ENCODE measurements at regions not wholly inside any gene's neighbourhood (a gene's known extent, or its start where the extent isn't known, plus 50 kb on each side); places are given as distances from the start of the nearest gene placed in this dataset.

GRCh38 chr19:28169168-28169887 lies 1043.6 kb downstream of the UQCRFS1 start:
- H3K9me3 ChIP-seq (ENCODE audit: low read length): no peaks in the 10 kb centered on the region
- no peak overlapping the region for H2AFZ ChIP-seq (ENCODE audit: low read depth, low read length)
- H3K36me3 ChIP-seq (ENCODE audit: insufficient read depth, low read length): no peaks in the 10 kb centered on the region
- H3K4me1 ChIP-seq (ENCODE audit: insufficient read depth, low read length): no peaks in the 10 kb centered on the region
- no peak overlapping the region for H3K4me3 ChIP-seq (ENCODE audit: low read length)
- no peaks in the 10 kb centered on the region for H3K27me3 ChIP-seq (ENCODE audit: insufficient read depth, low read length)

DNA sequence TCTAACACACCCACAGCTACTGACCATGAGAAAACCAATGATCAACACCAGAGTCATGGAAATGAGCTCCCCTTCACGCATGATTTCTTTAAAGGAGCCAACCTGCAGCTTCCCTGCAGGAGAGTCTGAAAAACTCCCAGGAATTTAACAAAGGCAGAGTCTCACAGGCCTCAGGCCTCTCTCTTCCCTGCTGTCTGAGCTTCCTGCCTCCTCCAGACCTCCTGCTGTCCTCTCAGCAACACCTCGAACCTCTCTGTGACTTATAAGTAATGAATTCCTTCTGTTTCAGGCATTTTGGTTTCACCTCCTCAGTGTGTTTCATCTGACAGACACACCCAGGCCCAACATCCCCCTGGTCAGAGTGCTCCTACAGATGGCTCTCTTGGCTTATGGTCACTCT lies 1044.4 kb downstream of the UQCRFS1 start:
- Histone ChIP-seq H3K4me1 (ENCODE audit: insufficient read depth, low read length) (no peaks in the 10 kb centered on the region), H2AFZ (ENCODE audit: low read depth, low read length) (no peak overlapping the region), H3K27me3 (ENCODE audit: insufficient read depth, low read length) (no peaks in the 10 kb centered on the region), H3K9me3 (ENCODE audit: low read length) (no peaks in the 10 kb centered on the region), H3K4me3 (ENCODE audit: low read length) (no peak overlapping the region), H3K36me3 (ENCODE audit: insufficient read depth, low read length) (no peaks in the 10 kb centered on the region)

GRCh38 chr19:28166025-28166424 lies 1046.9 kb downstream of the UQCRFS1 start:
- Histone ChIP-seq H3K36me3 (ENCODE audit: insufficient read depth, low read length) (no peaks in the 10 kb centered on the region), H3K4me1 (ENCODE audit: insufficient read depth, low read length) (no peaks in the 10 kb centered on the region), H2AFZ (ENCODE audit: low read depth, low read length) (no peak overlapping the region), H3K9me3 (ENCODE audit: low read length) (no peaks in the 10 kb centered on the region), H3K4me3 (ENCODE audit: low read length) (no peak overlapping the region), H3K27me3 (ENCODE audit: insufficient read depth, low read length) (no peaks in the 10 kb centered on the region)

DNA sequence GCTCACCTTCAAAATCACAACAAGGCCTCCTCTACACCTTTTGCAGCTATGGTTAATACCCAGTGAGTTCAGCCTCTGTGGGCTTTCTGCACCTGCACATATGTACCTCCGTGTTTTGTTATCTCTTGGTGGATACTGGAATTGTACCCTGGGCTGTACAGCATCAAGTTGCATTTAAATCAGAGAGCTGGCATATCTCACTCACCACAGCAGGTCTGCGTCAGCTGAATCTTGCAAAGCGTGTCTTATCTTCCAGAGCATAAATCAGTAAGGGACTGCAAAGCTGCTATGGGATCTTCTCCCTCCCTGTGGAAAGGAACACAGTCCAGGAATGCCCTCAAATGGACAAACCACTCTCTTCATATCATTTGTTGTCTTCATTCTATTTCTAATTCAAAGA lies 1048.7 kb downstream of the UQCRFS1 start:
- H3K9me3 ChIP-seq (ENCODE audit: low read length): no peaks in the 10 kb centered on the region
- no peaks in the 10 kb centered on the region for H3K27me3 ChIP-seq (ENCODE audit: insufficient read depth, low read length)
- no peak overlapping the region for H2AFZ ChIP-seq (ENCODE audit: low read depth, low read length)
- no peaks in the 10 kb centered on the region for H3K36me3 ChIP-seq (ENCODE audit: insufficient read depth, low read length)
- H3K4me3 ChIP-seq (ENCODE audit: low read length): no peak overlapping the region
- no peaks in the 10 kb centered on the region for H3K4me1 ChIP-seq (ENCODE audit: insufficient read depth, low read length)

GRCh38 chr19:28159065-28159464 lies 1053.9 kb downstream of the UQCRFS1 start:
- Histone ChIP-seq H3K9me3 (ENCODE audit: low read length) (no peaks in the 10 kb centered on the region), H3K4me1 (ENCODE audit: insufficient read depth, low read length) (no peaks in the 10 kb centered on the region), H2AFZ (ENCODE audit: low read depth, low read length) (no peak overlapping the region), H3K27me3 (ENCODE audit: insufficient read depth, low read length) (no peaks in the 10 kb centered on the region), H3K4me3 (ENCODE audit: low read length) (no peak overlapping the region), H3K36me3 (ENCODE audit: insufficient read depth, low read length) (no peaks in the 10 kb centered on the region)

- Histone ChIP-seq H3K36me3 (ENCODE audit: insufficient read depth, low read length) (no peaks in the 10 kb centered on the region), H2AFZ (ENCODE audit: low read depth, low read length) (no peak overlapping the region), H3K9me3 (ENCODE audit: low read length) (no peaks in the 10 kb centered on the region), H3K4me3 (ENCODE audit: low read length) (no peak overlapping the region), H3K4me1 (ENCODE audit: insufficient read depth, low read length) (no peaks in the 10 kb centered on the region), H3K27me3 (ENCODE audit: insufficient read depth, low read length) (no peaks in the 10 kb centered on the region)
Observed at GRCh38 chr19:28155265-28155664, 1057.7 kb downstream of the UQCRFS1 start.

DNA sequence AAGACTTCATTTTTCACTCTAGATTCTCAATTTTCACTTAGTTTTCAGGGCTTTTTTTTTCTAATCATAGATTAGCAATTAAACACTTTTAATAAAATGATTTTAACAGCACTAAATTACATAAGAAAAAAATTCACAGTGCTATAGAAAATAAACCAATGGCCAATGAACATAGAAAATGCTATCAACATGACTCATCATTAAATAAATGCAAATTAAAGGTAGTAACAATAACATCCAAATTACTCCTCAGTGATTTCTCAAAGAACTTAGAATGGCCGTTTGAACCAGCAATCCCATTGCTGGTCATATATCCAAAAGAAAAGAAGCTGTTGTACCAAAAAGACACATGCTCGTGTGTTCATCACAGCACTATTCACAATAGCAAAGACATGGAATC lies 1058.9 kb downstream of the UQCRFS1 start:
- no peaks in the 10 kb centered on the region for H3K27me3 ChIP-seq (ENCODE audit: insufficient read depth, low read length)
- H2AFZ ChIP-seq (ENCODE audit: low read depth, low read length): no peak overlapping the region
- no peaks in the 10 kb centered on the region for H3K36me3 ChIP-seq (ENCODE audit: insufficient read depth, low read length)
- H3K9me3 ChIP-seq (ENCODE audit: low read length): no peaks in the 10 kb centered on the region
- H3K4me1 ChIP-seq (ENCODE audit: insufficient read depth, low read length): no peaks in the 10 kb centered on the region
- H3K4me3 ChIP-seq (ENCODE audit: low read length): no peak overlapping the region

GRCh38 chr19:28153123-28153522 lies 1059.8 kb downstream of the UQCRFS1 start:
- Histone ChIP-seq H3K4me1 (ENCODE audit: insufficient read depth, low read length) (no peaks in the 10 kb centered on the region), H3K27me3 (ENCODE audit: insufficient read depth, low read length) (no peaks in the 10 kb centered on the region), H2AFZ (ENCODE audit: low read depth, low read length) (no peak overlapping the region), H3K9me3 (ENCODE audit: low read length) (no peaks in the 10 kb centered on the region), H3K36me3 (ENCODE audit: insufficient read depth, low read length) (no peaks in the 10 kb centered on the region), H3K4me3 (ENCODE audit: low read length) (no peak overlapping the region)

GRCh38 chr19:28152195-28152594 lies 1060.8 kb downstream of the UQCRFS1 start:
- Histone ChIP-seq H3K36me3 (ENCODE audit: insufficient read depth, low read length) (no peaks in the 10 kb centered on the region), H3K4me1 (ENCODE audit: insufficient read depth, low read length) (no peaks in the 10 kb centered on the region)

GRCh38 chr19:28150129-28150528 lies 1062.8 kb downstream of the UQCRFS1 start:
- Histone ChIP-seq H3K27me3 (ENCODE audit: insufficient read depth, low read length) (no peaks in the 10 kb centered on the region), H3K4me1 (ENCODE audit: insufficient read depth, low read length) (no peaks in the 10 kb centered on the region), H3K36me3 (ENCODE audit: insufficient read depth, low read length) (no peaks in the 10 kb centered on the region), H3K4me3 (ENCODE audit: low read length) (no peak overlapping the region), H3K9me3 (ENCODE audit: low read length) (no peaks in the 10 kb centered on the region), H2AFZ (ENCODE audit: low read depth, low read length) (no peak overlapping the region)

More at GRCh38 chr19:28152195-28152594, 1060.8 kb downstream of the UQCRFS1 start:
- H3K27me3 ChIP-seq (ENCODE audit: insufficient read depth, low read length): no peaks in the 10 kb centered on the region
- no peak overlapping the region for H2AFZ ChIP-seq (ENCODE audit: low read depth, low read length)
- no peaks in the 10 kb centered on the region for H3K9me3 ChIP-seq (ENCODE audit: low read length)
- H3K4me3 ChIP-seq (ENCODE audit: low read length): no peak overlapping the region

GRCh38 chr19:28148554-28148953 lies 1064.4 kb downstream of the UQCRFS1 start:
- Histone ChIP-seq H2AFZ (ENCODE audit: low read depth, low read length) (no peak overlapping the region), H3K4me3 (ENCODE audit: low read length) (no peak overlapping the region), H3K4me1 (ENCODE audit: insufficient read depth, low read length) (no peaks in the 10 kb centered on the region), H3K36me3 (ENCODE audit: insufficient read depth, low read length) (no peaks in the 10 kb centered on the region), H3K27me3 (ENCODE audit: insufficient read depth, low read length) (no peaks in the 10 kb centered on the region), H3K9me3 (ENCODE audit: low read length) (no peaks in the 10 kb centered on the region)

DNA sequence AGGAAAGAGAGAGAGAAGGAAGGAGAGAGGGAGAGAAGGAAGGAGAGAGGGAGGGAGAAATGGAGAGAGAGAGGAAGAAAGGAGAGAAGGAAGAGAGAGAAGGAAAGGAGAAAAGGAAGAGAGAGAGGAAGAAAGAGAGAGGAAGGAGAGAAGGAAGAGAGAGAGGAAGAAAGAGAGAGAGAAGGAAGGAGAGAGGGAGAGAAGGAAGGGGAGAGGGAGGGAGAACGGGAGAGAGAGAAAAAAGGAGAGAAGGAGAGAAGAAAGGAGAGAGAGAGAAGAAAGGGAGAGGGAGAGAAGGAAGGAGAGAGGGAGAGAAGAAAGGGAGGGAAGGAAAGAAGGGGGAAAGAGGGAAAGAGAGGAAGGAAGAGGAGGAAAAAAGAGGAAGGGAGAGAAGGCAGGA lies 1070.7 kb downstream of the UQCRFS1 start:
- Histone ChIP-seq H3K27me3 (ENCODE audit: insufficient read depth, low read length) (no peaks in the 10 kb centered on the region), H3K4me3 (ENCODE audit: low read length) (no peak overlapping the region), H3K36me3 (ENCODE audit: insufficient read depth, low read length) (no peaks in the 10 kb centered on the region), H2AFZ (ENCODE audit: low read depth, low read length) (no peak overlapping the region), H3K9me3 (ENCODE audit: low read length) (no peaks in the 10 kb centered on the region), H3K4me1 (ENCODE audit: insufficient read depth, low read length) (no peaks in the 10 kb centered on the region)

DNA sequence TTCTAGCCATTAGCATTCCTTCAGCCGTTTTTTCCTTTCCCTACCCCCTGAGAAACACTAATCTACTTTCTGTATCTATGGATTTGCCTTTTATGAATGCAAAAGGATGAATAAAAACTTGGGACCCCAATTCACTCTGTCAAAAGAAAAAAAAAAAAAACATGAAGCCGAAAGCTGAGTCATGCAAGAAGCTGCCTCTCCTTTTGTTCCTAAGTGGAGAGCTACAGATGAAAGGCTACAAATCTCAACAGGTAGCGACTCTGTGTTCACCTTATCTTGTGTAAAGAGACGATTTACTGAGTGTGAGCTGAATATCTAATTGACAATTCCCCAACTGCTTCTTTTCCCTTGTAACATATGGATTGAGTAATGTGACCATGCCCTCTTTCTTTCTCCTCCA lies 1072.8 kb downstream of the UQCRFS1 start:
- Histone ChIP-seq H3K9me3 (ENCODE audit: low read length) (no peaks in the 10 kb centered on the region), H3K4me3 (ENCODE audit: low read length) (no peak overlapping the region), H3K27me3 (ENCODE audit: insufficient read depth, low read length) (no peaks in the 10 kb centered on the region), H3K4me1 (ENCODE audit: insufficient read depth, low read length) (no peaks in the 10 kb centered on the region), H3K36me3 (ENCODE audit: insufficient read depth, low read length) (no peaks in the 10 kb centered on the region), H2AFZ (ENCODE audit: low read depth, low read length) (no peak overlapping the region)

- H3K4me1 ChIP-seq (ENCODE audit: insufficient read depth, low read length): no peaks in the 10 kb centered on the region
- H2AFZ ChIP-seq (ENCODE audit: low read depth, low read length): no peak overlapping the region
- no peaks in the 10 kb centered on the region for H3K27me3 ChIP-seq (ENCODE audit: insufficient read depth, low read length)
- H3K36me3 ChIP-seq (ENCODE audit: insufficient read depth, low read length): no peaks in the 10 kb centered on the region
- no peak overlapping the region for H3K4me3 ChIP-seq (ENCODE audit: low read length)
- H3K9me3 ChIP-seq (ENCODE audit: low read length): no peaks in the 10 kb centered on the region
Observed at GRCh38 chr19:28137772-28138171, 1075.2 kb downstream of the UQCRFS1 start.

Data from neuron (in vitro differentiated cells).